ENCODE measurements at regions not wholly inside any gene's neighbourhood (a gene's known extent, or its start where the extent isn't known, plus 50 kb on each side); places are given as distances from the start of the nearest gene placed in this dataset.
A peak's percentile ranks its signal among the peaks of the same experiment; 100 is the strongest.

GRCh38 chr5:2657151-2657550 is 94.3 kb downstream of the IRX2 start:
- DNase-seq: no peak

- no peak for DNase-seq
Measured at GRCh38 chr5:2656206-2656605, 95.3 kb downstream of the IRX2 start.

- DNase-seq: no peak
Measured at GRCh38 chr5:2653991-2654390, 97.5 kb downstream of the IRX2 start.

GRCh38 chr5:2651116-2651515 is 100.4 kb downstream of the IRX2 start:
- peak; percentile 27 for DNase-seq

GRCh38 chr5:2642684-2643345 is 108.7 kb downstream of the IRX2 start:
- DNase-seq: no peak

GRCh38 chr5:2640717-2641116 is 110.8 kb downstream of the IRX2 start:
- no peak for DNase-seq

- no peak for DNase-seq
Measured at GRCh38 chr5:2639425-2639824, 112.1 kb downstream of the IRX2 start.

GRCh38 chr5:2634399-2635176 is 116.9 kb downstream of the IRX2 start:
- DNase-seq: peak; percentile 71

- DNase-seq: peak; percentile 58
Measured at GRCh38 chr5:2633992-2634391, 117.5 kb downstream of the IRX2 start.

- no peak for DNase-seq
Measured at GRCh38 chr5:2631758-2632157, 119.7 kb downstream of the IRX2 start.

GRCh38 chr5:2629045-2629444 is 122.4 kb downstream of the IRX2 start:
- no peak for DNase-seq

- no peak for DNase-seq
Measured at GRCh38 chr5:2627867-2628266, 123.6 kb downstream of the IRX2 start.

GRCh38 chr5:2626572-2626971 is 124.9 kb downstream of the IRX2 start:
- no peak for DNase-seq

GRCh38 chr5:2622866-2623265 is 128.6 kb downstream of the IRX2 start:
- no peak for DNase-seq

- no peak for DNase-seq
Measured at GRCh38 chr5:2621631-2622030, 129.8 kb downstream of the IRX2 start.

GRCh38 chr5:2619216-2619615 is 132.3 kb downstream of the IRX2 start:
- DNase-seq: no peak

GRCh38 chr5:2617461-2617860 is 134.0 kb downstream of the IRX2 start:
- no peak for DNase-seq

GRCh38 chr5:2615917-2616316 is 135.6 kb downstream of the IRX2 start:
- DNase-seq: no peak

GRCh38 chr5:2614571-2614970 is 136.9 kb downstream of the IRX2 start:
- DNase-seq: no peak

GRCh38 chr5:2611659-2612058 is 139.8 kb downstream of the IRX2 start:
- no peak for DNase-seq

- DNase-seq: no peak
Measured at GRCh38 chr5:2610986-2611385, 140.5 kb downstream of the IRX2 start.

- DNase-seq: no peak
Measured at GRCh38 chr5:2608391-2608790, 143.1 kb downstream of the IRX2 start.

GRCh38 chr5:2607598-2607997 is 143.9 kb downstream of the IRX2 start:
- no peak for DNase-seq

- no peak for DNase-seq
Measured at GRCh38 chr5:2603272-2603575, 148.3 kb downstream of the IRX2 start.
